HEK293T (cell line): ENCODE measurements at regions not wholly inside any gene's neighbourhood (a gene's known extent, or its start where the extent isn't known, plus 50 kb on each side); places are given as distances from the start of the nearest gene placed in this dataset.

ENCODE experiments used
- FOXK2 ChIP-seq: fragments of 450-650 bp; IDR thresholded peaks from 2 replicates; pipeline ENCODE4 v1.6.1; 2016; ENCODE audit warnings: mild to moderate bottlenecking
- LEF1 ChIP-seq: fragments of 450-650 bp; IDR thresholded peaks from 2 replicates; pipeline ENCODE4 v1.6.1; 2017; ENCODE audit warnings: mild to moderate bottlenecking, borderline replicate concordance
- SP1 ChIP-seq: fragments of 450-650 bp; IDR thresholded peaks from 2 replicates; pipeline ENCODE4 v1.6.1; 2017
- SUZ12 ChIP-seq: fragments of 450-650 bp; IDR thresholded peaks from 2 replicates; pipeline ENCODE4 v1.6.1; 2016; ENCODE audit warnings: mild to moderate bottlenecking
- ZNF384 ChIP-seq: fragments of 450-650 bp; IDR thresholded peaks from 2 replicates; pipeline ENCODE4 v1.6.1; 2016

GRCh38 chr19:31706691-31707620 is 357.7 kb upstream of the TSHZ3 start:
- TF ChIP-seq SP1 (no peak), SUZ12 (no peak), ZNF384 (no peak), FOXK2 (no peak), LEF1 (no peak)
